ENCODE measurements at regions not wholly inside any gene's neighbourhood (a gene's known extent, or its start where the extent isn't known, plus 50 kb on each side); places are given as distances from the start of the nearest gene placed in this dataset.
"Not testable (repeated sequence)": the region's sequence is repeated elsewhere in the genome, so short reads cannot be mapped to it uniquely, and the experiment has no call there.

DNA sequence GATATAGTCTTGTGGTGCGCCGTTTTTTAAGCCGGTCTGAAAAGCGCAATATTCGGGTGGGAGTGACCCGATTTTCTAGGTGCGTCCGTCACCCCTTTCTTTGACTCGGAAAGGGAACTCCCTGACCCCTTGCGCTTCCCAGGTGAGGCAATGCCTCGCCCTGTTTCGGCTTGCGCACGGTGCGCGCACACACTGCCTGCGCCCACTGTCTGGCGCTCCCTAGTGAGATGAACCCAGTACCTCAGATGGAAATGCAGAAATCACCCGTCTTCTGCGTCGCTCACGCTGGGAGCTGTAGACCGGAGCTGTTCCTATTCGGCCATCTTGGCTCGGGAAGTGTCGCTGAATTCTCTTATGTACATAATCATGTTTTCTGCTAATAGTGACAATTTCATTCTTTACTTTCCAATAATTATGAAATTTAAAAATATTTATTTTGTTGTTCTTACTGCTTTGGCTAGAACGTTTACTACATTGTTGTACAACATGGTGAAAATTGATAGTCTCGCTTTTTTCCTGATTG is 61.2 kb upstream of the MINDY3 start:
- not testable (repeated sequence) for H3K9me3 ChIP-seq (replicated peaks; ENCODE audit: low read length); H3K27me3 ChIP-seq (ENCODE audit: control insufficient read depth, insufficient read depth, low read length); H3K4me3 ChIP-seq (ENCODE audit: low read length); H3K4me2 ChIP-seq (ENCODE audit: low read length); H3K4me1 ChIP-seq (ENCODE audit: control insufficient read depth, insufficient read depth, low read length); H3K9ac ChIP-seq (ENCODE audit: low read depth, low read length); H3K36me3 ChIP-seq (ENCODE audit: insufficient read depth, low read length)

DNA sequence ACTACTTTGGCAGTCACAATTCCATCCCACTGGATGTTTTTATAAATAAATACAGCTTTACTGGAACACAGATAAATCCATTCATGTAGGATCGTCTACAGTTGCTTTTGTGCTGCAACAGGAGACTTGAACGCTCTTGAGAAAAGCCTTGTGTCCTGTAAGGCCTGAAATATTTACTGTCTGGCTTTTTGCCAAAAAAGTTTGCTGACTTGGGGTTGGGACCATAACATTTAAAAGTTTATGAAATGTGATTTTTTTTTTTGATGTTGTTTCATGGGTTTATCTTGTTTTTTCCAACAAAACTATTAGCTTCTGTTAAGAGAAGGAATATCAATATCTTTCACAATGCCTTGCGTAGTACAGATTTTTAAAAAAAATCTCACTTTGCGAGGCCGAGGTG is 71.1 kb upstream of the MINDY3 start:
- Histone ChIP-seq H3K9me3 (replicated peaks; ENCODE audit: low read length) (no peaks in the 10 kb centered on the region), H3K27me3 (ENCODE audit: control insufficient read depth, insufficient read depth, low read length) (no peaks in the 10 kb centered on the region), H3K4me3 (ENCODE audit: low read length) (no peak overlapping the region), H3K4me1 (ENCODE audit: control insufficient read depth, insufficient read depth, low read length) (no peaks in the 10 kb centered on the region), H3K36me3 (ENCODE audit: insufficient read depth, low read length) (no peaks in the 10 kb centered on the region), H3K9ac (ENCODE audit: low read depth, low read length) (no peak overlapping the region), H3K4me2 (ENCODE audit: low read length) (no peak overlapping the region)

DNA sequence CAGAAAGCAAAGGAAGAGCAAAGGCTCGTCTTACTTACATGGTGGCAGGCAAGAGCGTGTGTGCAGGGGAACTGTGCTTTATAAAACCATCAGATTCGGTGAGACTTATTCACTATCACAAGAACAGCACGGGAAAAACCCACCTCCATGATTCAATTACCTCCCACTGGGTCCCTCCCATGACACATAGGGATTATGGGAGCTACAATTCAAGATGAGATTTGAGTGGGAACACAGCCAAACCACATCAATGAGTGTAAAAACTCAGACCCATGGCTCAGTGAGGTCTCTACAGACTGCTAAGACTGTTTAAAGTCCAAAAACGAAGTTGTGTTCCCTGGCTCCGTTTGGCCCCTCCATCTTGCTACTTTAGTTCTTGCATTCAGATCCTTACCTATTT is 79.2 kb upstream of the MINDY3 start:
- not testable (repeated sequence) for H3K4me3 ChIP-seq (ENCODE audit: low read length); H3K36me3 ChIP-seq (ENCODE audit: insufficient read depth, low read length); H3K4me2 ChIP-seq (ENCODE audit: low read length); H3K9ac ChIP-seq (ENCODE audit: low read depth, low read length); H3K4me1 ChIP-seq (ENCODE audit: control insufficient read depth, insufficient read depth, low read length); H3K27me3 ChIP-seq (ENCODE audit: control insufficient read depth, insufficient read depth, low read length); H3K9me3 ChIP-seq (replicated peaks; ENCODE audit: low read length)

DNA sequence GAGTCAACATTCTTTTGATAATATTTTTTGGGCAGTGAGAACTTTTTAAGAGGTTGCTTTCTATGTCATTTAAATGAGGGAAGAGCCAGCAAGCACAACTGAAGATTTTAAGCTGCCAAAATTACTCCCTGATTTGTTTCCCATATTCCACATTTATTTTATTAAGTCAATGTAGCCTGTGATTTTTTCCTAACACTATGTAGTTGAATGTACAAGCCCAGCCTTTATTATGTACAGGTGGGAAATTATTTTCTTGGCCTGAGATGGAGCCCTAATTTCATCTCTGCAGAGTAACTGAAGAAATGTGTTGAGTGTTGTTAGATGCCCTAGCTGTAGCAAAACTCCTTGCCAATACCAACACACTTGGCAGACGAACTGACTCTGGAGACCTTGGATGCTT is 83.1 kb upstream of the MINDY3 start:
- no peaks in the 10 kb centered on the region for H3K4me1 ChIP-seq (ENCODE audit: control insufficient read depth, insufficient read depth, low read length)
- no peaks in the 10 kb centered on the region for H3K27me3 ChIP-seq (ENCODE audit: control insufficient read depth, insufficient read depth, low read length)
- H3K36me3 ChIP-seq (ENCODE audit: insufficient read depth, low read length) = no peaks in the 10 kb centered on the region
- H3K4me2 ChIP-seq (ENCODE audit: low read length) = no peak overlapping the region
- H3K9ac ChIP-seq (ENCODE audit: low read depth, low read length) = no peak overlapping the region
- no peaks in the 10 kb centered on the region for H3K9me3 ChIP-seq (replicated peaks; ENCODE audit: low read length)
- no peak overlapping the region for H3K4me3 ChIP-seq (ENCODE audit: low read length)

DNA sequence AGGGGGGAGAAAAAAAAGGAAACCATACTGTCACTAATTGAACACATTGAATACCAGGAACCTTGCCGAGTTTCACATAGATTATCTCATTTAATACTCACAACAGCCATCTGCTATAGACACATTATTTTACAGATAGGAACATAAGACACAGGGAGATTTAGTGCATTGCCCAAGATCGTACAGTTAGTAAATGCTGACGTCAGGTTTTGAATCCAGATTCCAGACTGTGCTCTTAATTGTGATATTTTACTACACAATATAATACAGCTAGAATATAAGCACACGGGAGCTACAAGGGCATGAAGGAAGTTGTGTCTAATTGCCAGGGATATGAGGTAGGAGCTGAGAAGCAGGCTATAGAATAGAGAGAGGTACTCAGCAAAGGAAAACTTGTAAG is 93.9 kb upstream of the MINDY3 start:
- Histone ChIP-seq H3K27me3 (ENCODE audit: control insufficient read depth, insufficient read depth, low read length) (no peaks in the 10 kb centered on the region), H3K4me1 (ENCODE audit: control insufficient read depth, insufficient read depth, low read length) (no peaks in the 10 kb centered on the region), H3K4me2 (ENCODE audit: low read length) (no peak overlapping the region), H3K9me3 (replicated peaks; ENCODE audit: low read length) (no peaks in the 10 kb centered on the region), H3K4me3 (ENCODE audit: low read length) (no peak overlapping the region), H3K36me3 (ENCODE audit: insufficient read depth, low read length) (no peaks in the 10 kb centered on the region), H3K9ac (ENCODE audit: low read depth, low read length) (no peak overlapping the region)

DNA sequence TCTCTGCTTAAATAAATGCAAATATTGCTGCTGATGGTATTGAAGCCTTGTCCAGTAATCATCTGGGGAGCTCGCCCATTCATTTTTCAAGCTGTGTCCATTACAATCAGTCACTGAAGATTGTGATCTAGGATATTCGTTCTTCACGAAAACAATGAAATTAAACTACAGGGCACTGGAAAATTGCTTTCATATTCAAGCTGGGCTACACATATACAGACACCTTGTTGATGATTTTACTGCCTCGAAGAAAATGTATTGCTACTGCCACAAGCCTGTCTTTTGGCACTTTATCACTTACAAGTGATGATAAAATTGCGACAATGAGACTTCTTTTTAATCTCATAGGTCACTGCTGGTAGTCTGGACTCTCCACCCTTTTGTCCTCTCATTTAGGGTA is 100.0 kb upstream of the MINDY3 start:
- Histone ChIP-seq H3K4me2 (ENCODE audit: low read length) (no peak overlapping the region), H3K9me3 (replicated peaks; ENCODE audit: low read length) (no peaks in the 10 kb centered on the region), H3K27me3 (ENCODE audit: control insufficient read depth, insufficient read depth, low read length) (no peaks in the 10 kb centered on the region), H3K9ac (ENCODE audit: low read depth, low read length) (no peak overlapping the region), H3K4me1 (ENCODE audit: control insufficient read depth, insufficient read depth, low read length) (no peaks in the 10 kb centered on the region), H3K36me3 (ENCODE audit: insufficient read depth, low read length) (no peaks in the 10 kb centered on the region), H3K4me3 (ENCODE audit: low read length) (no peak overlapping the region)

DNA sequence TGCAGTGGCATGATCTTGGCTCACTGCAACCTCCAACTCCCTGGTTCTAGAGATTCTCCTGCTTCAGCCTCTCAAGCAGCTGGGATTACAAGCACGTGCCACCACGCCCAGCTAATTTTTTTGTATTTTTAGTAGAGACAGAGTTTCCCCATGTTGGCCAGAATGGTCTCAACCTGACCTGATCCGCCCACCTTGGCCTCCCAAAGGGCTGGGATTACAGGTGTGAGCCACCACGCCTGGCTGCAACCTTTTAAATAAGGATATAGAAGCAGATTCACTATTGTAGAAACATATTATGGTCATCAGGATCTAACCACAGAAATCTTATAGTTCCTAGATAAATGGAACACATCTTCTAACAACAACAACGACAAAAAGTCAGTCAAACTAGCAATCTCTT is 112.4 kb upstream of the MINDY3 start:
- H3K27me3 ChIP-seq (ENCODE audit: control insufficient read depth, insufficient read depth, low read length); H3K9me3 ChIP-seq (replicated peaks; ENCODE audit: low read length); H3K9ac ChIP-seq (ENCODE audit: low read depth, low read length); H3K36me3 ChIP-seq (ENCODE audit: insufficient read depth, low read length); H3K4me3 ChIP-seq (ENCODE audit: low read length); H3K4me1 ChIP-seq (ENCODE audit: control insufficient read depth, insufficient read depth, low read length); H3K4me2 ChIP-seq (ENCODE audit: low read length): not testable (repeated sequence)

DNA sequence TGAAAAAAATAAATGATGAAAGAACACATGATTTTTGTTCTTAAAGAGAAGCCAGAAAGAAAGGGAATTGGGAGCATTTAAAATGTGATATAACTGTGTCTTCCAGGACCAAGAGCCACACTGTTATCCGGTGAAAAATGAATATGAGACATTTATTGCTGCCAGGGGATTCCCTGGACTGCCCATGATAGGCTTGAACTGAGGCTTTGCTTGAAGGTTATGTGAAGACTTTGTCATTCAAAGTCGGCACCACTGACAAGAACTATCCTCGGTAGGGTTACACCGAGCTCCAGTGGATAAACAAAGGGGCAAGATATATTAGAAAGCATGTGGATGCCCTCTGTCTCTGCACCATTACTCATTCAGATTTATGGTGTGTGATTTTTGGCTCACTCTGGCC is 125.4 kb upstream of the MINDY3 start:
- Histone ChIP-seq H3K4me2 (ENCODE audit: low read length) (no peak overlapping the region), H3K36me3 (ENCODE audit: insufficient read depth, low read length) (no peaks in the 10 kb centered on the region), H3K27me3 (ENCODE audit: control insufficient read depth, insufficient read depth, low read length) (no peaks in the 10 kb centered on the region), H3K4me1 (ENCODE audit: control insufficient read depth, insufficient read depth, low read length) (no peaks in the 10 kb centered on the region), H3K4me3 (ENCODE audit: low read length) (no peak overlapping the region), H3K9me3 (replicated peaks; ENCODE audit: low read length) (no peaks in the 10 kb centered on the region), H3K9ac (ENCODE audit: low read depth, low read length) (no peak overlapping the region)

DNA sequence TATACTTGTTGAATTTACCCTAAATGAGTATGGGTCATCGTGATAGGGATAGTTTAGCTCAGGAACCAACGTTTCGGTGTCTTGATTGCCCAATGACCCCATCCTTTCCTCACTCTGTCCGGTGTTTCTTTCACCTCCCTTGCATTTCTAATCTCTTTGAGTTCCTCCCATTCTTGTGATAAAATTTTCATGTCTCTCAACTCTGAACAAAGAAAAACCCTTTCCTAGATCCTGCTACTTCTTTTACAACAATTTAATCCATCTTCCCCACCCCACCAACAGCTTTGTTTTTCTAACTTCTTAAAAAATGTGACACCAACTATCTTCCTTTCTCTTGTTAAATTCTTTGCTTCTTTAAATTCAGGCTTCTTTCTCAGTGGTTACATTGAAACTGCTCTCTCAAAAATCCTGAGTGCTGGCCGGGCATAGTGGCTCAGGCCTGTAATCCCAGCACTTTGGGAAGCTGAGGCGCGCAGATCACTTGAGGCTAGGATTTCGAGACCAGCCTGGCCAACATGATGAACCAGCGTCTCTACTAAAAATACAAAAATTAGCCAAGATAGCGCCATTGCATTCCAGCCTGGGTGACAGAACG is 130.3 kb upstream of the MINDY3 start:
- H3K27me3 ChIP-seq (ENCODE audit: control insufficient read depth, insufficient read depth, low read length) = no peaks in the 10 kb centered on the region
- no peaks in the 10 kb centered on the region for H3K9me3 ChIP-seq (replicated peaks; ENCODE audit: low read length)
- H3K36me3 ChIP-seq (ENCODE audit: insufficient read depth, low read length) = no peaks in the 10 kb centered on the region
- H3K4me2 ChIP-seq (ENCODE audit: low read length) = no peak overlapping the region
- no peak overlapping the region for H3K4me3 ChIP-seq (ENCODE audit: low read length)
- H3K4me1 ChIP-seq (ENCODE audit: control insufficient read depth, insufficient read depth, low read length) = no peaks in the 10 kb centered on the region
- no peak overlapping the region for H3K9ac ChIP-seq (ENCODE audit: low read depth, low read length)

DNA sequence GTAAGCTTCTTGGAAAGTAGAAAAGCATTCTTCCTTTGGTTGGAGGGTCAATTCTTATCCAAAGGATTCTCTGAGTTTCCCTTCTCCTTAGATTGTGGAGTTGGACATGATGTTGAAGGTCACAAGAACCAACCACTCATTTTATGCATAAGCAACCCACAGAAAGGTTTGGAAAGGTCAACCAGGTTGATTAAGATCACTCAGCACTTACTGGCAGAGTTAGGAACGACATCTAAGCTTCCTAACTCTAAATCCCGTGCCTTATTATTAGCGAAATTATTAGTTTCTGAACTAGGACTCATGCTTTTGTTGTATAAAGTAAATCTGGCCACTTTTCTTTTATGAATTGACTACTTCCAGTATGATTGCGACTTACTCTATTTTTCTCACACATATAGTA is 137.0 kb upstream of the MINDY3 start:
- Histone ChIP-seq H3K4me1 (ENCODE audit: control insufficient read depth, insufficient read depth, low read length) (no peaks in the 10 kb centered on the region), H3K9me3 (replicated peaks; ENCODE audit: low read length) (peaks cover 3% of the 10 kb centered on the region), H3K27me3 (ENCODE audit: control insufficient read depth, insufficient read depth, low read length) (no peaks in the 10 kb centered on the region), H3K9ac (ENCODE audit: low read depth, low read length) (no peak overlapping the region), H3K4me2 (ENCODE audit: low read length) (no peak overlapping the region), H3K4me3 (ENCODE audit: low read length) (no peak overlapping the region), H3K36me3 (ENCODE audit: insufficient read depth, low read length) (no peaks in the 10 kb centered on the region)

DNA sequence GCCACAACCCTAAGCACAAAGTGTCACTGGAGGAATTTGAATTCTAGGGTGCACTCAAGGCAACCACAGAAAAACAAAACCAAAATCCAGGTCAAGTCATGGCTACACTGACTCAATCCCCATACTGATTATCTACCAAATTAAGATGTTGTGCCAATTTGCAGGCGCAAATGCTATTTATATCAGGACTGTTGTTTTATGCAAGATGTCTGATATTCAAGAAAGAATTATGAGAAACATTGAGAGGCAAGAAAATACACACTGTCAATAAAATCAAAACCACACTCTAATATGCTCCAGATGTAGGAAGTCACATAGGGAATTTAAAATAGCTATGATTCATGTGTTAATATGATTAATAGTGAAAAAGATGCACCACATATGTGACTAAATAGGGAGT is 141.3 kb upstream of the MINDY3 start:
- H3K36me3 ChIP-seq (ENCODE audit: insufficient read depth, low read length) = no peaks in the 10 kb centered on the region
- no peak overlapping the region for H3K4me2 ChIP-seq (ENCODE audit: low read length)
- H3K4me3 ChIP-seq (ENCODE audit: low read length) = no peak overlapping the region
- H3K9me3 ChIP-seq (replicated peaks; ENCODE audit: low read length) = no peaks in the 10 kb centered on the region
- H3K4me1 ChIP-seq (ENCODE audit: control insufficient read depth, insufficient read depth, low read length) = no peaks in the 10 kb centered on the region
- H3K27me3 ChIP-seq (ENCODE audit: control insufficient read depth, insufficient read depth, low read length) = no peaks in the 10 kb centered on the region
- no peak overlapping the region for H3K9ac ChIP-seq (ENCODE audit: low read depth, low read length)

DNA sequence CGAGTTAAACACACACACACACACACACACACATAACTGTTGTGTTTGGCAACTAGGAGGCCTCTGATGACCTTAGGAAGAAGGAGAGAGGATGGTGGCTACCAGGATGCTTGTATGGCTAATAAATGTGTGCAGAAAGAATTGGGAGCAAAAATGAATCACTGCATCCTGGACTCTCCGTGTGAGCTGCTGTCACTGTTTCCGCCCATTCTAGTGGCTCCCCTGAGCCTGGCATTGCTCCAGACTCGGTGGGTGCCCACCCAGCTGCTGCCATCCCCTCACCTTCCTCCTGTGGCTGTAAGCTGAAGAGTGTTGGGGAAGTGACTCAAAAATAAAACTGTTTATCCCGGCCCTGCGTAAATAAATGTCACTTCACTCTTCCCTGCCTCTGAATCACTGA is 149.5 kb upstream of the MINDY3 start:
- no peak overlapping the region for H3K4me3 ChIP-seq (ENCODE audit: low read length)
- no peaks in the 10 kb centered on the region for H3K27me3 ChIP-seq (ENCODE audit: control insufficient read depth, insufficient read depth, low read length)
- no peaks in the 10 kb centered on the region for H3K4me1 ChIP-seq (ENCODE audit: control insufficient read depth, insufficient read depth, low read length)
- H3K9me3 ChIP-seq (replicated peaks; ENCODE audit: low read length) = no peaks in the 10 kb centered on the region
- H3K4me2 ChIP-seq (ENCODE audit: low read length) = no peak overlapping the region
- H3K9ac ChIP-seq (ENCODE audit: low read depth, low read length) = no peak overlapping the region
- no peaks in the 10 kb centered on the region for H3K36me3 ChIP-seq (ENCODE audit: insufficient read depth, low read length)

All from skeletal muscle satellite cell (primary cell).